Breast epithelium (tissue), 3 donors: ENCODE measurements at regions not wholly inside any gene's neighbourhood (a gene's known extent, or its start where the extent isn't known, plus 50 kb on each side); places are given as distances from the start of the nearest gene placed in this dataset.

Experiments
- POLR2A ChIP-seq: fragments of 450-650 bp; IDR thresholded peaks from one replicate; pipeline ENCODE4 v1.6.1; 2016; ENCODE audit warnings: antibody characterized with exemption, mild to moderate bottlenecking, moderate library complexity
- POLR2AphosphoS5 ChIP-seq, 3 donors: sonication (generic); formaldehyde crosslinking; IDR thresholded peaks; one replicate each; pipeline ENCODE4 v1.6.1; 2017; ENCODE audit warnings: antibody characterized with exemption in 3 of 3
- TF ChIP-seq, protein P1 (sequence below), 3 donors: fragments of 450-650 bp; IDR thresholded peaks; one replicate each; pipeline ENCODE4 v1.5.1; 2016 to 2017; ENCODE audit warnings: antibody characterized with exemption in 3 of 3, mild to moderate bottlenecking in 3 of 3, moderate library complexity in 3 of 3

DNA sequence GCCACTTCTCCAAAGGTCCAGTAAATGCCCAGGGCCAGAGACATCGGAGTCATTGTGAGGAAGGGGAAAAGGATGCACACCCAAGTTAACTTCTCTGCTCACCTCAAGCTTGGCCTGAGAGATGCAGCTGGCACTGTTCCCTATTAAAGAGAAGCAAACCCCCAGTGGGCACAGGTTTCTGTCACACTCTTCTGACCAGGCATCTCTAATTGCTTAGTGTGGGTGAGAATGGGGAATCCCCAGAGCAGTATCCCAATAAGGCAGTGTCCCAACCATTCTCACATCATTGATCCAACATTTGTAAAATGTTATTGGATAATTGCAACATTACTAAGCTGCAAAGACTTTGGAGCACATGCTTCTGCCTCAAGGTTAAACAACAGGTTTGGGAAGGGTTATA lies 232.3 kb downstream of the ADGRG6 start:
- TF ChIP-seq POLR2A = no peak
- TF ChIP-seq, protein P1, sequence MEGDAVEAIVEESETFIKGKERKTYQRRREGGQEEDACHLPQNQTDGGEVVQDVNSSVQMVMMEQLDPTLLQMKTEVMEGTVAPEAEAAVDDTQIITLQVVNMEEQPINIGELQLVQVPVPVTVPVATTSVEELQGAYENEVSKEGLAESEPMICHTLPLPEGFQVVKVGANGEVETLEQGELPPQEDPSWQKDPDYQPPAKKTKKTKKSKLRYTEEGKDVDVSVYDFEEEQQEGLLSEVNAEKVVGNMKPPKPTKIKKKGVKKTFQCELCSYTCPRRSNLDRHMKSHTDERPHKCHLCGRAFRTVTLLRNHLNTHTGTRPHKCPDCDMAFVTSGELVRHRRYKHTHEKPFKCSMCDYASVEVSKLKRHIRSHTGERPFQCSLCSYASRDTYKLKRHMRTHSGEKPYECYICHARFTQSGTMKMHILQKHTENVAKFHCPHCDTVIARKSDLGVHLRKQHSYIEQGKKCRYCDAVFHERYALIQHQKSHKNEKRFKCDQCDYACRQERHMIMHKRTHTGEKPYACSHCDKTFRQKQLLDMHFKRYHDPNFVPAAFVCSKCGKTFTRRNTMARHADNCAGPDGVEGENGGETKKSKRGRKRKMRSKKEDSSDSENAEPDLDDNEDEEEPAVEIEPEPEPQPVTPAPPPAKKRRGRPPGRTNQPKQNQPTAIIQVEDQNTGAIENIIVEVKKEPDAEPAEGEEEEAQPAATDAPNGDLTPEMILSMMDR (IDR thresholded peaks at IDR 0.05) = no peak
- TF ChIP-seq POLR2AphosphoS5 (IDR thresholded peaks at IDR 0.05) = no peak
